GM19043 (cell line): ENCODE measurements at regions not wholly inside any gene's neighbourhood (a gene's known extent, or its start where the extent isn't known, plus 50 kb on each side); places are given as distances from the start of the nearest gene placed in this dataset.

Source experiments
- ATAC-seq: cut with Tn5 transposase; IDR thresholded peaks from one replicate; pipeline ENCODE4 v1.9.1; 2021; ENCODE audit warnings: low read depth; ENCODE audit not compliant: unreplicated experiment

- no peak for ATAC-seq
These were observed 87.4 kb upstream of the GK2 start for GRCh38 chr4:79495447-79495846.

- ATAC-seq, result no peak
These were observed 84.1 kb upstream of the GK2 start for GRCh38 chr4:79492148-79492547.

- no peak for ATAC-seq
These were observed 81.5 kb upstream of the GK2 start for GRCh38 chr4:79489506-79489905.

DNA sequence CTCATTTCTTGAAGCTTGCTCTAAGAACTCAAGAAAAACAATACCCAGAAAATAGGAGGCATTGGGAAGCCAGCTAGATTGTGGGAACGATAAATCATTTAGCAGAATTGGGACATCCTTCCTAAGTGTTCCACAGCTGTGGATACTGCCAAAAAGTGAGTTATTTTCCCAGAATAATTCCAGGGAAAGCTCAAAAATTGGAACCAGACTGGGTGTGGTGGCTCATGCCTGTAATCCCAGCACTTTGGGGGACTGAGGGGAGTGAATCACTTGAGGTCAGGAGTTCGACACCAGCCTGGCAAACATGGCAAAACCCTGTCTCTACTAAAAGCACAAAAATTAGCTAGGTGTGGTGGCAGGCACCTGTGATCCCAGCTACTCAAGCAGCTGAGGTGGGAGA, 68.2 kb upstream of the GK2 start:
- ATAC-seq, result no peak

- ATAC-seq, result no peak
These were observed 65.4 kb upstream of the GK2 start for GRCh38 chr4:79473439-79473724.

GRCh38 chr4:79472693-79473438, 64.8 kb upstream of the GK2 start:
- no peak for ATAC-seq

DNA sequence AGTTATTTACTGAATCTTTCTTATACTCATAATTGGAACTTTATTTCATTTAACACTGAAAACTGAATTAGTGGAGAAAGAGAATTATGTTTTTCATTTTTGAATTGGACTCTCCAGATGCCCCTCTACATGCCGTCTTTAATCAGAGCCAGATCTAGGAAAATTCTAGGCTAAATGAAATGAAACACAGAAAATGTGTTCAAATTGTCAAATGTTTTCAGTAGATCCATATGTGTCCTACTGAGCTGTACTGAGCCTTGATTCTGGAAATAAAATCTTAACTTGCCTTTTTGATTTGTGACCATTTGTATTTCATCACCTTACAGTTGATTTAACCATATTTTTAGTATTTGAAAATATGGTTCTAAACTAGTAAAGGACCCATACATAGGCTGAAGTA, 64.0 kb upstream of the GK2 start:
- no peak for ATAC-seq

DNA sequence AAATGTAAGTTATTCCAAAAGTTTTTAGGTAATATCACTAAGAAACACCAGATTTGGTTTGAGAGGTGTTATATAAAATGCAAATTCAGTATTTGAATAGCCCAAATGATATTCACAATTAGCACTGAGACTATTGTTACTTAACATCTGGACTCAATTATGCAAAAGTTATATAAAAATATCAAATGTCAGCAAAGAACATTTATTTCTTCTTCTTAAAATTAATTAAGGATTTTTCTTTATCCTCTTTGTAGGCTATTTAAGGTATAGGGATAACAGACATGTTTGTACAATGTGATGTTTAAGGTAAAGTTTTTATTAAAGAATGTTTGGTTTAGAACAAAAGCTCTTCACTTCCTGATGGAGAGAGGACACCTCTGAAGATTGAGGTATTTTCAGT, 63.3 kb upstream of the GK2 start:
- ATAC-seq, result no peak

GRCh38 chr4:79467246-79467932, 59.4 kb upstream of the GK2 start:
- ATAC-seq, result no peak

- no peak for ATAC-seq
These were observed 58.6 kb upstream of the GK2 start for GRCh38 chr4:79466621-79467020.
